ENCODE measurements at regions not wholly inside any gene's neighbourhood (a gene's known extent, or its start where the extent isn't known, plus 50 kb on each side); places are given as distances from the start of the nearest gene placed in this dataset.
"Not testable (repeated sequence)": the region's sequence is repeated elsewhere in the genome, so short reads cannot be mapped to it uniquely, and the experiment has no call there.

GRCh38 chr5:40440746-40441145, 239.0 kb upstream of the PTGER4 start:
- no peak for DNase-seq (ENCODE audit: low read depth in 2 of 2)
- no peak for TF ChIP-seq CTCF (IDR thresholded peaks at IDR 0.05; ENCODE audit: low read depth, low read length)
- no peak overlapping the region for H3K4me3 ChIP-seq (replicated peaks in 1 of 2; ENCODE audit: low read depth in 2 of 2, low read length in 2 of 2)

GRCh38 chr5:40439103-40439502, 240.6 kb upstream of the PTGER4 start:
- DNase-seq (ENCODE audit: low read depth in 2 of 2) = peak in 1 of 2 donors; percentile 5
- not testable (repeated sequence) for H3K4me3 ChIP-seq (replicated peaks in 1 of 2; ENCODE audit: low read depth in 2 of 2, low read length in 2 of 2)

GRCh38 chr5:40438646-40439045, 241.1 kb upstream of the PTGER4 start:
- not testable (repeated sequence) for DNase-seq (ENCODE audit: low read depth in 2 of 2); H3K4me3 ChIP-seq (replicated peaks in 1 of 2; ENCODE audit: low read depth in 2 of 2, low read length in 2 of 2)

GRCh38 chr5:40437452-40437861, 242.3 kb upstream of the PTGER4 start:
- DNase-seq (ENCODE audit: low read depth in 2 of 2) = peak; percentile 53 to 91
- no peak for TF ChIP-seq CTCF (IDR thresholded peaks at IDR 0.05; ENCODE audit: low read depth, low read length)
- no peak overlapping the region for H3K4me3 ChIP-seq (replicated peaks in 1 of 2; ENCODE audit: low read depth in 2 of 2, low read length in 2 of 2)

- no peak for DNase-seq (ENCODE audit: low read depth in 2 of 2)
- TF ChIP-seq CTCF (IDR thresholded peaks at IDR 0.05; ENCODE audit: low read depth, low read length) = no peak
- no peak overlapping the region for H3K4me3 ChIP-seq (replicated peaks in 1 of 2; ENCODE audit: low read depth in 2 of 2, low read length in 2 of 2)
Measured at GRCh38 chr5:40436535-40437237, 243.0 kb upstream of the PTGER4 start.

- not testable (repeated sequence) for H3K4me3 ChIP-seq (replicated peaks in 1 of 2; ENCODE audit: low read depth in 2 of 2, low read length in 2 of 2); DNase-seq (ENCODE audit: low read depth in 2 of 2)
Measured at GRCh38 chr5:40435706-40436105, 244.0 kb upstream of the PTGER4 start.

GRCh38 chr5:40432836-40433235, 246.9 kb upstream of the PTGER4 start:
- TF ChIP-seq CTCF (IDR thresholded peaks at IDR 0.05; ENCODE audit: low read depth, low read length) = no peak
- no peak for DNase-seq (ENCODE audit: low read depth in 2 of 2)
- no peak overlapping the region for H3K4me3 ChIP-seq (replicated peaks in 1 of 2; ENCODE audit: low read depth in 2 of 2, low read length in 2 of 2)

GRCh38 chr5:40431734-40432133, 248.0 kb upstream of the PTGER4 start:
- H3K4me3 ChIP-seq (replicated peaks in 1 of 2; ENCODE audit: low read depth in 2 of 2, low read length in 2 of 2) = no peak overlapping the region
- TF ChIP-seq CTCF (IDR thresholded peaks at IDR 0.05; ENCODE audit: low read depth, low read length) = no peak

More at GRCh38 chr5:40431734-40432133, 248.0 kb upstream of the PTGER4 start:
- DNase-seq (ENCODE audit: low read depth in 2 of 2) = no peak
